Central memory CD4-positive, alpha-beta T cell (primary cell): ENCODE measurements at regions not wholly inside any gene's neighbourhood (a gene's known extent, or its start where the extent isn't known, plus 50 kb on each side); places are given as distances from the start of the nearest gene placed in this dataset.
A peak's percentile ranks its signal among the peaks of the same experiment; 100 is the strongest.

Experiments
- DNase-seq: peaks from one replicate; pipeline ENCODE4 v3.0.0; 2022

- DNase-seq, result no peak
Measured at GRCh38 chr14:50040895-50041465, 75.4 kb downstream of the VCPKMT start.

DNA sequence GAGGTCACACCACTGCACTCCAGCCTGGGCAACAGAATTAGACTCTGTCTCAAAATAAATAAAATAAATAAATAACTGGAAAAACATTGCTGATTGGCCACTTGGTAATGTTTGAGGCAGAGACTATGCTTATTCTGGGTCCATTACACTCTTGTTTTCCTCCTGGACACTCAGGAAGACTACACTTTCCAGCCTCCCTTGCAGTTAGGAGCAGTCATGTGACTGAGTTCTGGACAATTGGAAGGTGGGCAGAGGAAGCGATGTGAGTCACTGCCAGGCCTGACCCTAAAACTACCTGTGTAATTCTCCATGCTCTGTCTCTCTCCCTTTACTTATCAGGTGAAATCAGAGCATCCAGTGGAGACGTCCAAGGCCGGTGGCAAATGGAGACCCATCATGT lies 74.4 kb downstream of the VCPKMT start:
- DNase-seq, result no peak

DNA sequence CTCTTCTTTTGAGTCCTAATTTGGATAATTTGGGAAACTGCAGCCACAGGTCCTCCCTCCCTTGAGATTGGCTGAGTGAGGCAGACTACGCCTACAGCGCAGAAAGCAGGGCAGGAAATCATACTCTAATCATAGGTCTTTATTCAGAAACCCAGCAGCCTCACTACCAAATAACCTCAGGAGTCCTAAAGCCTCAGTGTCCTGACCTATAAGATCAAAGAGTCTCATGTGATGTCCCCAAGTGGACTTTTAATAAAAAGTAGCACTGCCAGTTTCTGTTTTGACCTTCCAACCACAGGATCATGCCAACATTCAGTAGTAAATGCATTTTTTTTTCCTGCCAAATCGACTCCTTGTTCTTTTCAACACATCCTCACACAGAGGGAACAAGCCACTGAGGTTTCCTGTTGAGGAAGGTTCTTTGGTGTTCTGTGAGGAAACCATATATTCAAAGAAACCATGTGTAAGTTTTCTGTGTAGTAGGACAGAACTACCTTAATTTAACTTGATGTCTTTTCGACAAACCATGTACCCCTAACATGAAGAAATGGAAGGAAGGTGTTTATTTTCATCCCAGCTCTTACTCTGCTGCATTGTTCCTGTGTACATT lies 72.2 kb downstream of the VCPKMT start:
- peak; percentile 43 for DNase-seq

- DNase-seq, result peak; percentile 66
Measured at GRCh38 chr14:50045039-50045711, 71.2 kb downstream of the VCPKMT start.

GRCh38 chr14:50045837-50046236 lies 70.5 kb downstream of the VCPKMT start:
- no peak for DNase-seq

GRCh38 chr14:50047274-50047676 lies 69.1 kb downstream of the VCPKMT start:
- no peak for DNase-seq

- DNase-seq, result no peak
Measured at GRCh38 chr14:50049093-50049492, 67.3 kb downstream of the VCPKMT start.

DNA sequence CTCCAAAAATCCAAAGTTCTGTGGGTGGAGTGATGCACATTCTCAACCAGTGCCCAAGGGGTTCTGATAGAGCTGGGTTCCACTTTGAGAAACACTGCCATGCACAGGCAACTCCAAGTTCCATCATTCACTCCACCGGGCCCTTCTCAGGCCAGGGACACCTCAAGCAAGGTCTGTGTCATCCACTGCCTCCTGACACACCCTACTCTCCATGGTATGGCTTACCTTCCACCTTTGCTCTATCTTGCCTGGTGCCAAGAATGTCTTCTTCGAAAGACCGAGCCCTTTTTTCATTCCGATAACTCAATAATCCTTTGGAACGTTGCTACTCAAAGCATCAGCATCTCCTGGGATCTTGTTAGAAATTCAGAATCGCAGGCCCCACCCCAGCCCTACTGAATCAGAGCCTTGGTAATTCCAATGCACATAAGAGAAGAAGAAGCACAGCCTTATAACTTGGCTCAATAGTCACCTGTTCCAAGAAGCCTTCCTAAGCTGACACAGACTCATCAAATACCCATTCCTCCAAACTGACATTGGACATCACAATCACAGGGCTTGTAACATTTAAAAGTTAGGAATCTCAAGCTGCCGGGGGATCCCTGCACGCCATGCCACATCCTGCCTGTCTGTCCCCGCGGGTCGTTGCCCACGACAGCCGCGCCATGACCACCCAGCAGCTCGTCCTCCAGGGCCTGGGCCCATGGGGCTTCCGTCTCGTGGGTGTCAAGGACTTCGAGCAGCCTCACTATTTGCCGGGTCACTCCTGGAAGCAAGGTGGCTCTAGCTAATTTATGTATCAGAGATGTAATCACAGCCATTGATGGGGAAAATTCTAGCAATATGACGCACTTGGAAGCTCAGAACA lies 66.4 kb downstream of the VCPKMT start:
- no peak for DNase-seq

DNA sequence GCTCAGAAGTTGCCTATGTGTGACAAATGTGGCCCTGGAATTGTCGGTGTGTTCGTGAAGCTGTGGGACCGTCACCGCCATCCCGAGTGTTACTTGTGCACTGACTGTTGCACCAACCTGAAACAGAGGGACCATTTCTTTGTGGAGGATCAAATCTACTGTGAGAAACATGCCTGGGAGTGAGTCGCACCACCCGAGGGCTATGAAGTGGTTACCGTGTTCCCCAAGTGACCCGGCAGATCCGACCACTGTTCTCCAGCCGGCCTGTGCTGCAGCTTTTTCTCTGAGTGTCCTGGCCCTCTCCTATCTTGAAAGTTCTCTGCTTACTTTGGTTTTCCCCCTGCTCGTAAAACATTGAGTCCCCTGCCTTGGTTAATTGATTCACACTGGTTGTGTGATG lies 65.3 kb downstream of the VCPKMT start:
- DNase-seq, result no peak

GRCh38 chr14:50051706-50052105 lies 64.7 kb downstream of the VCPKMT start:
- DNase-seq, result no peak

GRCh38 chr14:50052517-50052916 lies 63.9 kb downstream of the VCPKMT start:
- no peak for DNase-seq

DNA sequence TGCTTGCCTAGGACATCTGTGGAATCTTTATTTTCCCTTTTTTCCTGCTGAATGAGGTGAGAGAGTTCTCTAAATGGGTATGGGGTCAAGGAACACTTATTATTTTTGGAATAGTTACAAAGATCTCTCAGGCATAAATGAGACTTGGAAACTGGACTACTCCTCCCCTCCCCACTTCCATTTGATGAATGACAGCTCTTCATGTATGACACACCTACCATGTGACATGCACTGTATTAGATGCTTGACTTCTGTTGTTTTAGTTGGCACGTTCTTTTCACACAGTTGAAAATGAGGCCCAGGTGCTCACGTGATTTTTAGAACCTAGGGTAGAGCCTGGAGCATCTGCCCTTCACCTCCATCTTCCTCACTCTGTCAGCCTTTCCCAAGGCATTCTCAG lies 62.4 kb downstream of the VCPKMT start:
- no peak for DNase-seq

DNA sequence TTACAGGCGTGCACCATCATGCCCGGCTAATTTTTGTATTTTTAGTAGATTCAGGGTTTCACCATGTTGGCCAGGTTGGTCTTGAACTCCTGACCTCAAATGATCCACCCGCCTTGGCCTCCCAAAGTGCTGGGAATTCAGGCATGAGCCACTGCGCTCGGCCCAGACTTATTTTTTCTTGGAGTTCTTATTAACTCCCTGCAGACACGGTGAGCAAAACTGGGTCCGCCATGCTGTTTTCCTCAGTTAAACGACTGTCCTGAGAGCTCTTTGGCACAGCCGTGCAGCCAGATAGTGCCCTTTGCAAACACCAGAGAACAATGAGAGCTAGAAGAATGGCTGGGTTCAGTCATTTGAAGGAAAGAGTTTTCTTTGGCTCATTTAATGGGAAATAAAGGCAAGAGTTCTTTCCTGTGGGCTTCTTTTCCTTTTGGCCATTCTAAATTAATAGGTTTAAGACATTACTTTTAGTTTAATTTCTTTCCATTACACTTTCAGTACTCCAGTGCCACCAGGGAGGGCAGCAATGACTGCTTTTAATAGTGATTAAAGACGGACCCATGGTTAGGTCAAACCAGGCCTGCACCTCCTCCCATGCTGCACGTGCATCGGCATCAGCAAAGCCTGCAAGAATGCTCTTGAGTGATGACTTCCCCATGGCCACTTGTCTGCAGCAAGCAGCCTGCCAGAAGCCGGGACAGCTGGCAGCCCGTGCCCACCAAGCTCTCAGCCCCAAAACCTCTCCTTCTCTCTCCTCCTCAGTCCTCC lies 60.7 kb downstream of the VCPKMT start:
- no peak for DNase-seq

GRCh38 chr14:50056435-50056834 lies 59.9 kb downstream of the VCPKMT start:
- no peak for DNase-seq

- DNase-seq, result no peak
Measured at GRCh38 chr14:50057331-50057730, 59.0 kb downstream of the VCPKMT start.

- no peak for DNase-seq
Measured at GRCh38 chr14:50058113-50058512, 58.3 kb downstream of the VCPKMT start.
